Adrenal gland (tissue), 9 donors: ENCODE measurements at regions not wholly inside any gene's neighbourhood (a gene's known extent, or its start where the extent isn't known, plus 50 kb on each side); places are given as distances from the start of the nearest gene placed in this dataset.

Experiments
- DNase-seq, 7 donors: peaks; one replicate each; pipeline ENCODE4 v3.0.0-alpha.2; 2019 to 2020
- H3K27ac ChIP-seq, 5 donors: fragments of 200-600 bp; sonication (generic) in 4 of 5; 1 replicate in 3 of 5; 2 replicates in 2 of 5; pipeline versions ENCODE4 v1.5.1 to v1.8.0; 2016 to 2020; ENCODE audit warnings: mild to moderate bottlenecking in 1 of 5
- H3K27me3 ChIP-seq: fragments of 200-600 bp; 2 replicates; pipeline ENCODE4 v1.8.0; 2021
- H3K36me3 ChIP-seq, 2 donors: fragments of 200-600 bp; replicated peaks in 1 of 2; 1 replicate in 1 of 2; 2 replicates in 1 of 2; pipeline versions ENCODE4 v1.5.1 to v1.8.0; 2018 to 2022
- H3K4me1 ChIP-seq, 2 donors: fragments of 200-600 bp; replicated peaks in 1 of 2; 1 replicate in 1 of 2; 2 replicates in 1 of 2; pipeline versions ENCODE4 v1.5.1 to v1.8.0; 2018 to 2021
- H3K4me3 ChIP-seq, 4 donors: fragments of 200-600 bp; sonication (generic) in 3 of 4; one replicate each; pipeline ENCODE4 v1.5.1; 2016 to 2018
- H3K9me3 ChIP-seq, 3 donors: fragments of 200-600 bp; sonication (generic) in 1 of 3; replicated peaks in 1 of 3; 1 replicate in 2 of 3; 2 replicates in 1 of 3; pipeline versions ENCODE4 v1.5.1 to v1.8.0; 2016 to 2021
- CTCF ChIP-seq, 6 experiments: fragments of 450-650 bp in 4 of 6; fragments of 200-600 bp in 2 of 6; sonication (generic) in 1 of 6; IDR thresholded peaks; 1 replicate in 5 of 6; 2 replicates in 1 of 6; pipeline versions ENCODE4 v1.5.1 to v1.8.0; 2016 to 2021; ENCODE audit warnings: antibody characterized with exemption in 6 of 6, mild to moderate bottlenecking in 2 of 6, moderate library complexity in 1 of 6
- POLR2A ChIP-seq, 2 donors: fragments of 450-650 bp; IDR thresholded peaks; one replicate each; pipeline ENCODE4 v1.6.1; 2017; ENCODE audit warnings: antibody characterized with exemption in 2 of 2, mild to moderate bottlenecking in 2 of 2, moderate library complexity in 1 of 2
- WGBS, 4 donors: extraction: QIAGEN DNeasy Blood & Tissue Kit in 2 of 4; methylation state at CpG; one replicate each; pipeline versions ENCODE4 v1.1.5 to v1.1.7; 2013 to 2017; 5-methylcytosine and 5-hydroxymethylcytosine counted together
- intact Hi-C, 2 donors: fragments of 100-400 bp; cut with DNase I; formaldehyde crosslinking; loops; one replicate each; pipeline versions ENCODE4 v1.14.1 to v1.15.0; 2022 to 2023
- donor health status: healthy with polysubstance abuse.
- donor health status: Bipolar disorder and iron deficiency.
- donor health status: DM: yes; HTN: yes; CAD: no.
- donor health status: DM: no; HTN: no; CAD: no.
- donor health status: DM: no; HTN: no; CAD: no.

- peaks cover 0 to 4% of the 10 kb centered on the region in 2 donors for H3K4me1 ChIP-seq
- DNase-seq: no peak
- H3K9me3 ChIP-seq: no peaks in the 10 kb centered on the region
- intact Hi-C loops: no loop called here
- TF ChIP-seq CTCF (IDR thresholded peaks at IDR 0.05) (no peak), POLR2A (IDR thresholded peaks at IDR 0.05) (no peak)
- H3K27me3 ChIP-seq: no peaks in the 10 kb centered on the region
- no peaks in the 10 kb centered on the region for H3K36me3 ChIP-seq
- H3K4me3 ChIP-seq: no peak overlapping the region
- H3K27ac ChIP-seq: no peak overlapping the region
- WGBS, 4 donors: 88 to 95% (median 90%) methylated on average over 6 of the region's 6 CpGs
These were observed 231.8 kb downstream of the PIK3R1 start for GRCh38 chr5:68447136-68447929.

- H3K27ac ChIP-seq: no peak overlapping the region
- H3K4me3 ChIP-seq: no peak overlapping the region
- intact Hi-C loops: no loop called here
- no peaks in the 10 kb centered on the region for H3K36me3 ChIP-seq
- no peaks in the 10 kb centered on the region for H3K27me3 ChIP-seq
- WGBS, 4 donors: 51 to 69% (median 63%) methylated on average over 2 to 3 of the region's 3 CpGs
- no peaks in the 10 kb centered on the region for H3K9me3 ChIP-seq
- no peak for TF ChIP-seq CTCF (IDR thresholded peaks at IDR 0.05)
- no peak for TF ChIP-seq POLR2A (IDR thresholded peaks at IDR 0.05)
- DNase-seq: peak; percentile 24 to 68 (median 57)
- peaks cover 0 to 2% of the 10 kb centered on the region in 2 donors for H3K4me1 ChIP-seq
These were observed 233.8 kb downstream of the PIK3R1 start for GRCh38 chr5:68449380-68449779.

GRCh38 chr5:68450245-68450852, 234.8 kb downstream of the PIK3R1 start:
- Histone ChIP-seq H3K4me1 (no peaks in the 10 kb centered on the region), H3K36me3 (no peaks in the 10 kb centered on the region), H3K27ac (no peak overlapping the region), H3K27me3 (no peaks in the 10 kb centered on the region), H3K9me3 (no peaks in the 10 kb centered on the region), H3K4me3 (no peak overlapping the region)
- 84 to 88% (median 86%) methylated on average over 5 of the region's 5 CpGs for WGBS, 4 donors
- DNase-seq: no peak
- intact Hi-C loops: no loop called here
- TF ChIP-seq CTCF (IDR thresholded peaks at IDR 0.05) (no peak), POLR2A (IDR thresholded peaks at IDR 0.05) (no peak)

GRCh38 chr5:68452286-68452685, 236.7 kb downstream of the PIK3R1 start:
- no peaks in the 10 kb centered on the region for H3K9me3 ChIP-seq
- no peaks in the 10 kb centered on the region for H3K36me3 ChIP-seq
- intact Hi-C loops: no loop called here
- no peak overlapping the region for H3K4me3 ChIP-seq
- no peaks in the 10 kb centered on the region for H3K4me1 ChIP-seq
- WGBS, 4 donors: 83 to 91% (median 87%) methylated on average over 3 of the region's 3 CpGs
- no peak overlapping the region for H3K27ac ChIP-seq
- TF ChIP-seq POLR2A (IDR thresholded peaks at IDR 0.05) (no peak), CTCF (IDR thresholded peaks at IDR 0.05) (no peak)
- H3K27me3 ChIP-seq: no peaks in the 10 kb centered on the region
- no peak for DNase-seq
